ENCODE measurements at regions not wholly inside any gene's neighbourhood (a gene's known extent, or its start where the extent isn't known, plus 50 kb on each side); places are given as distances from the start of the nearest gene placed in this dataset.
"Not testable (repeated sequence)": the region's sequence is repeated elsewhere in the genome, so short reads cannot be mapped to it uniquely, and the experiment has no call there.

DNA sequence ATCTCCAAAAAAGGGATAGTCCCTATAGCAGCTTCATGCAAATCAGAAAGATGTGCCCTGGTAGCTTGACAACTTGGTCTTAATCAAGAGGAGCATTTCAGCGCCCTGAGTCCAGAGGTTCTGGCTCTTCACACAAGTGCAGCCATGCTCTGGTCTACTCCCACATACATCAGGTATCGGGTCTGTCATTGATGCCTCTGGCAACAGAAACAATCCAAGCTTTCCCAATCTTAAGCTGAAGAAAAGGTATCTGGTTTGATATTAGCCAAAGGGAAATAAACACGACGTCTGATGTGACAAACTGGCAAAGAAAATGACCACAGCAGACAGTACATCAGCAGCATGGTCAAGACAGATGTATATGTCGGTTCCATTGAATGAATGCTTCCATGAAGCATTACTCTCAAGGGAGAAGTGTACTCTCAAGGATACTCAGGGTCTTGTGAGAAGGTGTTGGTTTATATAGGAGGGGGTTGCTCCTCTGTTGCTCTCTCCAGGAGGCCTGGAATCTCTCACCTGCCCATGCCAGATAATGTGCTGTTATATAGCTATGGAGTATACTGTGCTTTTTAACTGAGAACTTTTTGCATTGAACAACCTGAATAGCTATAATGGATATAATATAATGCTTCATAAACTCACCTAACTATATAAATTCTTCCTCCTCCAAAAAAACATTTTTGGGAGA is 879.6 kb upstream of the PCDH10 start:
- no peak for DNase-seq

DNA sequence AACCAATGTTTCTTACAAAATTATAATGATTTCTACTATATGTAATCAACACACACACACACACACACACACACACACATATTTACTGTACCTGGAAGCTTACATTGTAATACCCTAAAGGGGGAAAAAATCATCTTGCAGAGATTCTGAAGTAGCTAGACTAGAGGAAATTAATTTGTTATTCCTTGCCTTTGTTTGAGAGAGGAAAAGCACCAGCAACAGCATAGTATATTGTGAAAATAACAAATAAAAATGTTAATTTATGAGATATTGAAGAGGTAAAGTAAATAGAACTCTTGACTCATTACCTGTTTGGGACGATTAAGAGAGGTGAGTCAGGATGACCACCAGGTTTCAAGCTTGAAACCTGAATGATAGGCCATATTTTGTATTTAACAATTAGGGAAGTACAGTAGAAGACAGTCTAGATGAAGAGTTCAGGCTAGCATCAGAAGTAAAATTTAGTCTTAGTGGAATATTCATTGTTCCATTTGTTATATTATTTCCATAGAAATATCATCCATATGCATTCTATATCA is 873.4 kb upstream of the PCDH10 start:
- no peak for DNase-seq

DNA sequence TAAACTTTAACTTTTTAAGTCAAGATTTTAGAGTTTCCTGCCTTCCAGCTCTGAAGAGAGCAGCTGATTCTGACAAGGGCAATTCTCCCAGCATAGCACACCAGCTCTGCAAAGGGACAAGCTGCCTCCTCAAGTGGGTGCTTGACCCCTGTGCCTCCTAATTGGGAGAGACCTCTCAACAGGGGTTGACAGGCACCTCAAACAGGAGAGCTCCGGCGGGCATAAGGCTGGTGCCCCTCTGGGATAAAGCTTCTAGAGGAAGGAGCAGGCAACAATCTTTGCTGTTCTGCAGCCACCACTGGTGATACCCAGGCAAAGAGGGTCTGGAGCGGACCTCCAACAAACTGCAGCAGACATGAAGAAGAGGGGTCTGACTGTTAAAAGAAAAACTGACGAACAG is 872.9 kb upstream of the PCDH10 start:
- no peak for DNase-seq

DNA sequence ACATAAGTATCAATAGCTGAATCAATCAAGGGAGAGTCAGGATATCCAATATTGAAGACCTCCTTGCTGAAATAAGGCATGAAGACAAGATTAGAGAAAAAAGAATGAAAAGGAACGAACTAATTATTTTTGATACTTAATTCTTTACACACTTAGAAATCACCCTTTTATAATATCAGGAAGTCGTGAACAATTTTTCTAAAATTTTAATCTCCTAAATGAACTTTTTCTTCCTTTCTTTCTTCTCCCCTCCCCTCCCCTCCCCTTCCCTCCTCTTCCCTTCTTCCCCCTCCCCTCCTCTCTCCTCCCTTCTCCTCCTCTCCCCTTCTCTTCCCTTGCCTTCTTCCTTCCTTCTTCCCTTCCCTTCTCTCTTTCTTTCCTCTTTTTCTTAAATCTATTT is 872.1 kb upstream of the PCDH10 start:
- DNase-seq, result no peak

DNA sequence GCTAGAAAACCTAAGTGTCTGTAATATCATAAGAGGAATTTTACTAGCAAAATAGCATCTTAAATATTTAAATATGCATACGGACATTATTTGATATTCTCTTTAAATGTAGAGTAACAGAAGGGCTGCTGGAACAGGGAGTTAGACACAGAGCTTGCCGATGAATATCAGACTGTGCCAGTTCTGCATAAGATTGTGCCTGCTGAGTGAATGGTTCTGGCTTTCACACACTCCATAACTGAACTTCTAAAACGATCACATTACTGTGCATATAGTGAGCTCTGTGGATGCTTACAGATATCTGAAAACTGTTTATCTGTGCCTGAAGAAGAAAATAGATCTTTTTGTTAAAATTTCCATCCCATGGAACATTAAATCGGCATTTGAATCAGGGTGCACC is 867.4 kb upstream of the PCDH10 start:
- no peak for DNase-seq

DNA sequence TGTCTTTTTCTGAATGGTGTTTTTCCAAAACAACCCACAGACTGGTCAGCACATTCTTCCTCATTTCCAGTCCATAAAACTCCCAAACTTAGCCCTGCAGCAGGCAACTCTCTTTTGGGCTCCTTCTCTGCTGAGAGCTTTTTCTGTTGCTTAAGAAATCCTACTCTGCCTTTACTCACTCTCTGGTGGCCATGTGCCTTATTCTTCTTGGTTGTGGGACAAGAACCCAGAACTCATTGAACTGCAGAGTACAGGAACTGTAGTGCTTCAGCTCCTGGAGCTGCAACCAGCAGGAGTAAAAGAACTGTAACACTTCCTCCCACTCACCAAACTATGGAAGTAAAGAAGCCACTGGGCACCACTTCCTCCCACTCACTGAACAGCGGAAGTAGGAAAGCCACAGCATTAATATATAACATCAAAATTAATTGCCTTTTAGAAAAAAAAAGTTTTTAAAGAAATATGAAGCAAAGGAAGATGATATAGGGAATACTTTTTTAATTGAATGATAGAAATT is 864.1 kb upstream of the PCDH10 start:
- DNase-seq, result no peak

DNA sequence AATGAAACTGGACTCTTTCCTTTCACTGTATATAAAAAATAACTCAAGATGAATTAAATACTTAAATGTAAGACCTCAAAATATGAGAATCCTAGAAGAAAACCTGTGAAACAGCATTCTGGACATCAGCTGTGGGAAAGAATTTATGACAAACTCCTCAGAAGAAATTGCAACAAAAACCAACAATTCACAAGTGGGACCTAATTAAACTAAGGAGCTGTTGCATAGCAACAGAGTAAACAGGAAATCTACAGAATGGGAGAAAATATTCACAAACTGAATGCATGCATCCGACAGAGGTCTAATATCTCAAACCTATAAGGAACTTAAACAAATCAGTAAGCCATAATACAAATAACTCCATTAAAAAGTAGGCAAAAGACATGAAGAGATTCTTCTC is 851.7 kb upstream of the PCDH10 start:
- DNase-seq, result no peak

DNA sequence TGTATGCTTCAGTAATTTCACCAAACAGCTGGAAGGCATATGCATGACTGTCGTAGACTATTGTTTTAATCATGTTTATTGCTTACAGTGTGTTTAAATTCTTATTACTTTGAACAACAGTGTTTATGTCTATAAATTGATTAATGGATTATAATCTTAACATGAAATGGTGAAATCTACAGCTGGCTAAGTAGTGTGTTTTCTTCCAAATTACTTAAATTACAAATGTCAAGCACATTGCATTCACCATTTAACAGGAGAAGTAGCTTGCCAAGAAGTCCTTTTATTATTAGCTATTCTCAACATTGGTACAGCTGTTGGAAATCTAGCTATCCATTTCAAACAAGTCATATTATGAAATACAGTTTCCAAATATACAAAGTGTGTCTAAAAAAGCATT is 849.3 kb upstream of the PCDH10 start:
- no peak for DNase-seq

DNA sequence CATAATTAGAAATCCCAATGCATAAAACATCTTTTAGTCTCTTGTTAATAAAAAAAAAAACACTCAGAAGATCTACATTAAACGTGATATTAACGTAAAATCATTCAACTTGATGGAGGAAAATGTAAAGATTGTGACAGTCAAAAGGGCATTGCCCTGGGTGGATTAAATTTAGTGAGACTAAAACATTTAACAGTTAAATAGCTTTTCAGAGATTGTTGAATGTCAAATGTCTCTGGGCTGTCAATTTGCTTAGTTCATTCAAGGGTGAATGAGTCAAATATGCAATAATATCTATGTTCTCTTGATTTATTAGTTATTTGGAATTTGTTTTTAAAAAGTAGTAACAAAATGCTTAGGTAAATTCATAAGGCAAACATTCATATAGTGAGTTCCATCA is 836.6 kb upstream of the PCDH10 start:
- no peak for DNase-seq

DNA sequence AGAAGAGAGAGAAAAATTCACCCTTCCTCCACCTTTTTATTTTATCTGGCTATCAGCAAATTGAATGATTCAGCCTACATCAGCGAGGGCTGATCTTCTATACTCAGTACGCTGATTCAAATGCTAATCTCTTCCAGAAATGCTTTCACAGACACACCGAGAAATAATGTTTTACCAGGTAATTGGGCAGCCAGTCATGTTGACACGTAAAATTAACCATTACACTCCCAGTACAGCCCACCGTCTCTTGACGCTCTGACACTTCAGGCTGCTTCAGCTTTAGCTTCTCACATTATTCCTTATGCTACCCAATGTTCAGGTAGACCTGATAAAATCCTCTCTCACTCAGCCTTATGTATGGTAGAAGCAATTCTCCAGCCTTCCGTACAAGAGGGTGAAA is 835.2 kb upstream of the PCDH10 start:
- DNase-seq, result no peak

DNA sequence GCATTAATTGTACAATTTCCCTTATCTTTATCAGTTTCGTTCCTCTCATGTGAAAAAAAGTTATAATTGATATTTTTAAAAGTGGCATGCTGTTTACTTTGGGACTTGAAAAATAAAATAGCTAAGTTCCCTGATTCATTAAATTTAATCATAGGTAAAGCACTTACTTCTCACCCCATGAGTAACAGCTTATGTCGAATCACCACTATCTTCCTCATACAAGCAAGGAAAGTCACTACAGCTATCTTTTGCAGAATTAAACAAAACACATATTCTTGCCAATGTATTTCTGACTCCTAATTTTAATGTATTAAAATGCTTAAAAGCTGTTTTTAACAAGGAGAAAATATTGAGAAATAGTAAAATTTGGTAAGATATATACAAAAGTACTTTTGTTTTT is 832.4 kb upstream of the PCDH10 start:
- no peak for DNase-seq

DNA sequence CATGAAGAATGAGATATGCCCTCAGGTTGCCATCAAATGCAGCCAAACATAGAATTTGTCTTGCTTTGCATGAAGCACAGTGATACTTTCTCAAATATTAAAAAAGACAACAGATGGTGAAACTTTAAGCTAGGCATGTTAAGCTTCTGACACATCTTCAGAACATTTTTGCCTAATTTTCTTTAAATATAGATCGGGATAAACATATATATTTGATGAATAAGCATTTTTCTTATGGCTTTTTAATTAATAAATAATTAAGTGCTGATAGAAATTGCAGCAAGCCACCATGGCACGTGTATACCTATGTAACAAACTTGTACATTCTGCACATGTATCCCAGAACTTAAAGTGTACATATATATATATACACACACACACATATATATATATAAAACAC is 831.2 kb upstream of the PCDH10 start:
- DNase-seq, result no peak

DNA sequence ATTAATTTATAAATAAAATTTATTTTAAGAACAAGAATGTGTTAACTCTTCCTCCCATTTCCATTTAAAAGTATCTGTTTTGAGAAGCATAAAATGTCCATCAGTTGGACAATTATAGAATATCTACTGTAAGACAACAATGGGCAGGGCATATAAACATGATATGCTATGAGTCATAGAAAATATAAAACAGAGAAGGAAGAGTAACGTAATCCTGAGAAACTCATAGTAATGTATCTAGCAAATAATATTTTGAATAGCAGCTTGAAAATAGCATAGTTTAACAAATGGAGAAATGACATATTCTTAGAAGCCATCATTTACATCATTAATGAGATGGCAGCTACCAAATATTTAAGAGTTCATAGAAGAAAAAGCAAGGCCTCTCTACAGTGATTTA is 820.3 kb upstream of the PCDH10 start:
- no peak for DNase-seq

DNA sequence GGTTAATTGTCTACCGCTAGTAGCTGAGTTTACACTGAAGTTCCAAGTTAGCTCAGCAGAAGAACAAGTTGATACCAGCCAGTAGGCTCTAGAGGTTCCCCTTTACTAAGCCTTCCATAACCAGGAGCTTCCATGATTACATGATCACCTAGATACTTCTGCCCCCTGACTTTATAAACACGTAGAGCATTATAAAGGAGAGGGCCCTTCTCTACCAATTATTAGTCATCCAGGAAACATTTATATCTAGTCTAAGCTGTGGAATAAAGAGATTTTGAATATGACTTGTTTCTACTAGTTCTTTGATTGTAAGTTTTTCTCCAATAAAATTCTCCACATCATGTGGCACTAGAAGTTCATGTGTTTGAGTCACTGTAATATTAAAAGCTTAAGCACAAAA is 818.1 kb upstream of the PCDH10 start:
- no peak for DNase-seq

DNA sequence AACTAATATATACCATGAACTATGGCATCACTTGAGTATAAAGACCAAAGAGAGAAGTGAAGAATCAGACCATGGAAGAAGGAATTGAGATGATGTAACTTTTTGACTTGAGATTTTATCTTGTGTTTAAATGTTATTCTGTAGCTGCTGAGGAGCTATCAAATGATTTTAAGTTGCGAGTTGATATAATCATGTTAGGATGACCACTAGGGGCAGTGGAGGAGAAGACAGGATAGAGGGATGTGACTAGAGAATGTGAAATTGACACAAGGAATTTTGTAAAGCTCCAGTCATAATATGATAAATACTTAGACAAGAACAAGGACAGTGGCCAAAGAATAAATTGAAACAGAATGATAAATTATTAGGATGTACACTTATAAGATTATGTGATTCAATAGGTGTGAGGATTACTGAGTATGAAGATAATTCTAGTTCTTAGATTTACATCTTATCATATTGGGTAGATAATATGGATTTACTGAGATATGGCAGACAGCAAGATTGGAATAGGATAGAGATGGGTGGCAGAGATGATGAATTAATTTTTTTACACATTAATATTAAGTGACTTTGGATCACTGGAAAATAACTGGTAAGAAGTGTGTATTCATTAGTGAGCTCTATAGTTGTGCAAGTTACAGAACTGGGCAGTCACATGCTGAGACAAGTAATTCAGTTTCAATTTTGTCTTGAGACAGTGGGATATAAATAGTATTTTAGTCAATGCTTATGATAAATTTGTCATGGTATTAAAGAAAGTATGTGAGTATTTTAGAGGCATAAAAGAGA is 816.0 kb upstream of the PCDH10 start:
- no peak for DNase-seq

DNA sequence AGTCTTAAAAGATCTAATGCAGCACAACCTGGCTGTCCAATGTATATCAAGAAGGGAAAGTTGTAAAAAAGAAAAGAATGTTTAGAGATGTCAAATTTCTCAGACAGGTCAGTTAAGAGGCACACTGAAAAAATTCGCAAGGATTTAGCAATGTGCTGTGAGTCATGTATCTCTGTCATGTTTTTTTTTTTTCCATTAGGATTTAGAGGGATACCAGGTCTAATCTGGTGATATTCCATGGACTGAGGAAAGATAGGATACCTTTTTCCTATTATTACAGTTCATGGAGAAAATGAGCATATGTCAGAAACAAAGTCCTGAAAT is 815.4 kb upstream of the PCDH10 start:
- no peak for DNase-seq

DNA sequence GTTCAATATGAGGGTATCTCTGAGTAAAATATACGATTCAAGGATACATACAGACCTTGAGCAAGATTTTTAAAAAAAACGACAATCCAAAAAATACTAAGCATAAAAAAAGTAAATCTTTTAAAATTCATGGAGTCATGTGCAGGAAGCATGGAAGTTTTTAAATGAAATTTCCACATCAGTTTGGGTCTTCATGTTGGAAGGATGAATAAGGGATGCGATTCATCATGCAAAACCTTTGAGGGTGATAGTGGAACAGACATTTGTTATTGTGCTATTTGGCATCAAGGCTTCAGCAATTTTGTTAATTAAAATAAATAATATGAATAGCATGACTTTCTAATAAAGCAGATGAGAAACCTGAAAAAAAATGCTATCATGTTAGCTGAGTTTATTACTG is 815.0 kb upstream of the PCDH10 start:
- no peak for DNase-seq

DNA sequence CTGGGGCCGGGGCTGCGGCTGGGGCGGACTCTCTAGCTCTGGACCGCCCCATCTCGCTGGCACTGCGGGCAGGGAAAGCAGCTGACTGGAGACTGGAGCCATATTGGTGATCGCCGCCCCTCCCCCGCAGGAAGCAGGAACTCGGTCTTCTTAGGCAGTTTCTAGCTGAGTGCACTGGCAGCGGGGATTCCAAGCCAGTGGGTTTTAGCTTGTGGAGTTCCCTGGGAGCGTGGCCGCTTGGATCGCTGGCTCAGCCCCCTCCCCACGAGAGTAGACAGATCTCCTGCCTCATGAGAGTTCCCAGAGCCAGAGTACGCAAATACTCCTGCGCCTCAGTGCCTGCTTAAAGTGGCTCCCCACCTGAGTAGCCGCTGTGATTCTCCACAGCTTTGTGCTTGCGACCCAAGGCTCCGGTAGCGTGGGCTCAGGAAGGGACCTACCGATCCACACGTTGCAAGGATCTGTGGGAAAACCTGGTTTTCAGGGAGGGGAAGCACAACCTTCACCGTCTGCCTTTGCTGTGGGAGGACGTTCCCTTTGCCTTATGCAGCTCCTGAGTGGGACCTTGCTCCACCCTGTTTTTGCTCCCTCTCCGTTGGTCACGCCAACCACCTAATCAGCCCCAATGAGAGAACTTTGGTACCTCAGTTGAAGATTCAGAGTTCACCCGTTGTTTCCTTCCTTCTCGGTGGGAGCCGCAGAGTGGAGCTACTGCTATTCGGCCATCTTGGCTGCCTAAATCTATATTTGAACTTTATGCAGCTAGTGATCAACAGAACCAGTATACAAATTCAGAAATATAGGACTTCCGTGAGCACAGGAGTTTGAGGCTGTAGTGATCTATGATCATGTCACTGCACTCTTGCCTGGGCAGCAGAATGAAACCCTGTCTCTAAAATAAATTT is 803.9 kb upstream of the PCDH10 start:
- DNase-seq, result no peak

DNA sequence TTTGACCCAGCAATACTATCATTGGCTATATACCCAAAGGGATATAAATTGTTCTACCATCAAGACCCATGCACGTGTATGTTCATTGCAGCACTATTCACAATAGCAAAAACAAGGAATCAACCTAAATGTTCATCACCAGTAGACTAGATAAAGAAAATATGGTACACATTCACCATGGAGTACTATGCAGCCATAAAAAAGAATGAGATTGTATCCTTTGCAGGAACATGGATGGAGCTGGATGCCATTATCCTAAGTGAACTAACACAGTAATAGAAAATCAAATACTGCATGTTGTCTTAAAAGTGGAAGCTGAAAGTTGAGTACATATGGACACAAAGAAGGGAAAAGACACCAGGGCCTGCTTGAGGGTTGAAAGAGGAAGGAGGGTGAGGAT is 803.1 kb upstream of the PCDH10 start:
- DNase-seq, result no peak

DNA sequence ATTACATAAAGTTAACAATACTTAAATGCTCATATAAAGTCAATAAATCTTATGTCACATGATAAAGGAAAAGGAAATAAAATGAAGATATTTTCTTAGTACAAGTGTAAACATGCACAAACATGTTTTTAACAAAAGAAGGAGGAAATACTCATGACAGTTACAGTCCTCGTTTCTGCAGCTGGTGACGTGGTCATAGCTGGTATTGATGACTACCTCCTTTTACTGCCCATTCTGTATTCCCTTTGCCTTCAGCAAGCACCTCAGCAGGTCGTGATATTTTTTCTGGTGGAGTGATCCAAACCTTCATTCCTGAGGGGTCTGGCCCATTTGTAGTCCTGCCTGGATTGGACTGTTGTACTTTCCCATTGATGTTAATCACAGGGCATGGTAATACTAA is 797.5 kb upstream of the PCDH10 start:
- DNase-seq, result not testable (repeated sequence)

DNA sequence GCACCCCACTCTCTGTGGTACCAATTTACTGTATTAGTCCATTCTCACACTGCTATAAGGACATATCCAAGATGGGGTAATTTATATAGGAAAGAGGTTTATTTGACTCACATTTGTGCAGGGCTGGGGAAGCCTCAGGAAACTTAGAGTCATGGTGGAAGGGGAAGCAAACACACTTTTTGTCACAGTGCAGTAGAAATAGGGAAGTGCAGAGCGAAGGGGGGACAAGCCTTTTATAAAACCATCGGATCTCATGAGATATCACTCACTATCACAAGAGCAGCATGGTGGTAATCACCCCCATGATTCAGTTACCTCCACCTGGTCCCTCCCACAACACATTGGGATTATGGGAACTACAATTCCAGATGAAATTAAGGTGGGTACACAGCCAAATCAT is 766.9 kb upstream of the PCDH10 start:
- DNase-seq, result no peak

DNA sequence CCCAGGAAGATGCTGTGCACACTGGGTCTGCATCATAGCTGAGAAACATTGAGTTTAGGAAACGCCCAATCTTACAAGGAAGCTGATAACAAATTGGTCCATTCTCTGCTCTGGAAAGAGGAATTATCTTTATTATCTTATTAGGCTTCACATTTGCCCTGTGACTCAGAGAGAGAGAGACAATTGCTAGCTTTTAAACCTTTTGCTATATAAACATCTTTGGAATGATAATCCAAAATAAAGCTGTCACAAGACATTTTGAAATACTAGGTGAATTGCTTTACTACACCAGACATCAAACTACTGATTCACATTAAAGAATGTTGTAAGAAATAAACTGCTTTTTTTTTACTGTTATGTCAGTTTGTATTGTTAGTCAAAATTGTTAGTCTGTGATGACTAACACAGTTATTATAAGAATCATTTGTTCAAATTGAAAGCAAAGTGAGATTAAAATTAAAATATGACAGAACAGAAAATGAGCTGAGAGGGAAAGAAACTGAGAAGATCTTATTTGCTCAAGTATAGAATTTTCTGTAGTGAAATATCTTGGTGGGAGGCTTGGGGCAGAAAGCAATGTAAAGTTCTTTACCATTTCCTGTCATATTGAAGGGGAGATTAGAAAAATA is 765.4 kb upstream of the PCDH10 start:
- DNase-seq, result no peak

DNA sequence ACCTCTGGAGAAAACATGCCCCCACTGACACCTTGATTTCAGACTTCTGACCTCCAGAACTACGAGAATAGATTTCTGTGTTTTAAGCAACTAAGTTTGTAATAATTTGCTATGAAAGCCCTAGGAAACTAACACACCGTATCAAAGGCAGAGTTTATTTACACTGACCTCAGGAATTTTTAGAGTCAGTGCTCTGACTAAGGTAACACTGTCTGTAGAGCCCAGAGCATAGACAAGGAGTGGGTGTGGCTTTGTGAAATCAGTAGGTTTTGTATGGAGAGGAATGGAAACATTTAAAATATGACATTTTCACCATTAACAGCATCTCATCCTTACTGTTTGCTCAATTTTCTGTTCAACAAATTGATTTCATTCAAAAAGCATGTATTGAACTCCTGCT is 764.4 kb upstream of the PCDH10 start:
- no peak for DNase-seq
